GM12878 (cell line): ENCODE measurements at regions not wholly inside any gene's neighbourhood (a gene's known extent, or its start where the extent isn't known, plus 50 kb on each side); places are given as distances from the start of the nearest gene placed in this dataset.

Experiments
- ATAC-seq: fragments of 200-7000 bp; cut with Tn5 transposase; 3 replicates; pipeline ENCODE4 v1.9.1; 2020; ENCODE audit warnings: mild to moderate bottlenecking, moderate library complexity
- BruUV-seq: library from RNA; stranded (reverse); fragments of 400-500 nt; replicated peaks from 2 replicates; lab custom pipeline; 2021; lab: Mats Ljungman, UMichigan
- CTCF ChIA-PET: fragments of 300-600 bp; sonication (Branson Sonifier 250); formaldehyde crosslinking; extraction: SDS; loops from one replicate; lab custom pipeline; 2021; ENCODE audit warnings: inconsistent platforms; lab: Yijun Ruan, JAX
- POLR2A ChIA-PET: fragments of 350-600 bp; formaldehyde crosslinking; extraction: SDS; loops from one replicate; lab custom pipeline; 2021; ENCODE audit warnings: inconsistent platforms; lab: Charles Lee
- RAD21 ChIA-PET: fragments of 300-600 bp; sonication (Branson Sonifier 250); formaldehyde crosslinking; loops from one replicate; lab custom pipeline; 2023; ENCODE audit warnings: antibody characterized with exemption; ENCODE audit not compliant: unreplicated experiment; lab: Charles Lee
- SMC1A ChIA-PET: fragments of 300-600 bp; sonication (Branson Sonifier 250); formaldehyde crosslinking; loops from one replicate; lab custom pipeline; 2023; ENCODE audit not compliant: unreplicated experiment, uncharacterized antibody; lab: Charles Lee
- DNase-seq: peaks from one replicate; pipeline ENCODE4 v3.0.0-alpha.2; 2011; ENCODE audit warnings: low read depth, low spot score
- FAIRE-seq: peaks from 3 replicates; lab custom pipeline; 2011; peaks lifted over from hg19 to GRCh38; lab: Jason Lieb, UNC
- H2AFZ ChIP-seq: 2 replicates; pipeline ENCODE4 v1.6.0; 2011; ENCODE audit warnings: low read depth, low read length, control low read depth; ENCODE audit not compliant: control insufficient read depth
- H3K27ac ChIP-seq: 2 replicates; pipeline ENCODE4 v1.5.1; 2011; ENCODE audit warnings: control low read depth; ENCODE audit not compliant: control insufficient read depth, insufficient read depth
- H3K27me3 ChIP-seq, 2 experiments: replicated peaks in 1 of 2; 2 replicates each; pipeline versions ENCODE4 v1.6.0 to v1.6.1; 2011; ENCODE audit warnings: low read length in 1 of 2; ENCODE audit not compliant: control insufficient read depth in 2 of 2, insufficient read depth in 2 of 2
- H3K36me3 ChIP-seq, 2 experiments: 2 replicates each; pipeline ENCODE4 v1.5.1; 2011; ENCODE audit warnings: low read length in 1 of 2; ENCODE audit not compliant: control insufficient read depth in 2 of 2, insufficient read depth in 2 of 2
- H3K4me1 ChIP-seq: 2 replicates; pipeline ENCODE4 v1.6.1; 2011; ENCODE audit warnings: mild to moderate bottlenecking, low read length, moderate library complexity, mixed read lengths; ENCODE audit not compliant: control insufficient read depth, insufficient read depth
- H3K4me2 ChIP-seq: 2 replicates; pipeline ENCODE4 v1.6.0; 2011; ENCODE audit warnings: control low read depth; ENCODE audit not compliant: control insufficient read depth, insufficient read depth
- H3K4me3 ChIP-seq: fragments of 200-600 bp; sonication (generic); 2 replicates; pipeline ENCODE4 v1.5.1; 2016
- H3K79me2 ChIP-seq: 2 replicates; pipeline ENCODE4 v1.6.0; 2011; ENCODE audit warnings: low read length; ENCODE audit not compliant: control insufficient read depth, insufficient read depth
- H3K9ac ChIP-seq: 2 replicates; pipeline ENCODE4 v1.8.0; 2011; ENCODE audit warnings: low read length, control low read depth, mixed read lengths; ENCODE audit not compliant: control insufficient read depth, insufficient read depth
- H3K9me3 ChIP-seq: replicated peaks from 3 replicates; pipeline ENCODE4 v1.5.1; 2011; ENCODE audit warnings: mild to moderate bottlenecking, low read length; ENCODE audit not compliant: control insufficient read depth, insufficient read depth
- H4K20me1 ChIP-seq: 2 replicates; pipeline ENCODE4 v1.6.0; 2011; ENCODE audit not compliant: control insufficient read depth, insufficient read depth
- ASH2L ChIP-seq: fragments of 300-600, 200-600 bp; sonication (generic); IDR thresholded peaks from 2 replicates; pipeline ENCODE4 v1.6.1; 2017; ENCODE audit warnings: low read depth, mild to moderate bottlenecking, borderline replicate concordance
- EGR1 ChIP-seq, 2 experiments: IDR thresholded peaks; 1 replicate in 1 of 2; 2 replicates in 1 of 2; pipeline ENCODE4 v1.6.1; 2011 to 2012; ENCODE audit warnings: low read depth in 2 of 2, low read length in 2 of 2, borderline replicate concordance in 1 of 2, mild to moderate bottlenecking in 1 of 2, moderate library complexity in 1 of 2
- YBX1 ChIP-seq: fragments of 450-650 bp; IDR thresholded peaks from 2 replicates; pipeline ENCODE4 v1.6.1; 2016; ENCODE audit warnings: antibody characterized with exemption
- ZNF274 ChIP-seq: IDR thresholded peaks from one replicate; pipeline ENCODE4 v1.8.0; 2011; ENCODE audit not compliant: insufficient read length, insufficient read depth
- ZSCAN29 ChIP-seq: fragments of 450-650 bp; IDR thresholded peaks from 2 replicates; pipeline ENCODE4 v1.6.1; 2017; ENCODE audit warnings: mild to moderate bottlenecking, moderate library complexity
- WGBS: methylation state at CpG from one replicate; pipeline ENCODE4 v1.1.6; 2016; ENCODE audit warnings: low lambda C conversion rate; ENCODE audit not compliant: insufficient replicate concordance, insufficient coverage; ENCODE audit errors: missing lambda C conversion rate; 5-methylcytosine and 5-hydroxymethylcytosine counted together
- in situ Hi-C: fragments of 300-500 bp; cut with MboI; formaldehyde crosslinking; loops from 9 replicates; pipeline ENCODE4 v1.14.3; 2018; ENCODE audit warnings: mixed read lengths
- intact Hi-C: fragments of 100-400 bp; cut with micrococcal nuclease; formaldehyde crosslinking; loops from one replicate; pipeline ENCODE4 v1.14.2; 2022; ENCODE audit not compliant: unreplicated experiment
- TF ChIP-seq, protein P1 (sequence below): fragments of 150-350 bp; IDR thresholded peaks from 2 replicates; pipeline ENCODE4 v1.6.1; 2016; ENCODE audit warnings: low read depth, low read length

DNA sequence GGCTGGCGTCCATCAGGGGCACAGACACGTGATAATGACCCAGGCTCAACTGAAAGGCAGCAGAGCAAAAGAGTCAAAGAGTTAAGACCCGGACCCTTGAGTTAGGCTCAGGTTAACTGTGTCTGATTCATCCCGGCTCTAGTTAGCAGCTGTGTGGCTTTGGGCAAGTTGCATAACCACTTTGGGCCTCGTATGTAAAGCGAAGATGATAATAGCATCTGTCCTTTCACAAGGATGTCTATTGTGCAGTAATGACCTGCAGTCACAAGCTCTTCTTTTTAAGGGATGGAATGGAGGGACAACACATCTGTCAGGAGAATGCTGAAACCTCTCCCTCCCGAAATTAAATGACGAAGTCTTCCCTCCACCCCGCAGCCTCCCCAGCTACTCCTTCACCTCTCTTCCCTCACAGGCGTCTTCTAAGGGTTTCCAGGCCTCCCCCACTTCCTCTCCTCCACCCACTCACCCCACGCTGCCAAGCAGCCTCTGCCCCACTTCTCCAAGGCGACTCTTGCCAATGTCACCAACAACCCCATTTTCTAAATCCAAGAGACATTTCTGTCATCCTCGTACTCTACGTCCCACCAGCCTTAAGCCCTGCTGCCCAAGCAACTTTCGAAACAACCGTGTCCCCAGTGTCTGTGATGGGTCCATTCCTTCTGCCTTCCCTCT is 135.1 kb upstream of the ID2 start:
- CTCF ChIA-PET = interaction anchor here (0.6 to 1.6 kb wide), 5 partner anchors 26 to 134 kb away, joined by 3 to 6 read pairs (median 4); no protein-coding TSS in a partner anchor

DNA sequence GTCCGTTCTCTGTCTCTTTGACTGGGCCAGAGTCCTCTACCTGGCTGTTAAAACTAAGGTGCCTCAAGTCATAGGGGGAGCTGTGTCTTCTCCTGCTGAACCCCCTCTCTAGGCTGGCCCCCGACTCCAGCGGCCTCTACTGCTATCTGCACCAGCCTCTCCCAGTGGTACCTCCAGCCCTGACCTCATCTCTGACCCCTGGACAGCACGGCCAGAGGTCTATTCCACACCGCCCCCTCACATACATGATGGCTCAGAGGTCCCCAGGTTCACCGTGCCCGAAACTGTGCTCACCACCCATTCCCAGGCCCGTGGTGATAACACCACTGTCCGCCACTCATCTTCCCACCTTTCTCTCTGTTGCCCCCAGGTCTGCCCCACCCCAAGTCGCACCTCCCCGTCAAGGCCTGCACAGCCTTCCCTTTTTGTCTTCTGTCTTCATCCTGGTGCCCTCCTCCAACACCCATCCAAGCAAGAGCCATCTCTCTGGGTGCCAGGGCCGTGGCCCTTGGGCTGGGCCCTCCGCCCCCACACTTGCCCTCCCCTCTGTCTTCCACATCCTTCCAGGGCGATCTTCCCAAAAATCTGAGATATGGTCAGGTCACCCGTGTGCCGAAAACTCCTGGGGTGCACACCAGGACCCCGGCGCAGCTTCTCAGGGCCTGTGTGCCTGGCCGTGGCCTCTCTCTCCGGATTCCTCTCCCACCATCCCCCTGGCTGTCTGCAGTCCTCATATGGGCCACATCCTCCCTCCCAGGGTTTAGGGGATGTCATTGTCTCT is 134.4 kb upstream of the ID2 start:
- in situ Hi-C loops = no loop called here
- WGBS = 97% methylated on average over 17 of the region's 20 CpGs

More for the DNA sequence above, 135.1 kb upstream of the ID2 start:
- WGBS = 46% methylated on average over 12 of the region's 16 CpGs
- TF ChIP-seq YBX1 (no peak), EGR1 (IDR thresholded peaks at IDR 0.05; ENCODE audit: borderline replicate concordance in 1 of 2, low read depth in 2 of 2, low read length in 2 of 2) (peak in 1 of 2 experiments; percentile 17; a peak in 1 of 3 replicates)
- intact Hi-C loops = loop anchor here (5.0 kb wide), 1 partner anchor 81 kb away; no protein-coding TSS in a partner anchor
- in situ Hi-C loops = no loop called here
- ChIA-PET POLR2A (interaction anchor here (0.6 to 2.2 kb wide), 5 partner anchors 21 to 1124 kb away, joined by 3 to 7 read pairs (median 3); partner anchors contain the start of gene ID2), RAD21 (interaction anchor here (0.8 to 1.7 kb wide), 4 partner anchors 25 to 135 kb away, joined by 3 to 5 read pairs (median 4); partner anchors contain the start of gene ID2), SMC1A (interaction anchor here (0.6 to 1.5 kb wide), 9 partner anchors 27 to 234 kb away, joined by 3 to 11 read pairs (median 4); partner anchors contain the start of gene ID2)
- FAIRE-seq (no peak), ATAC-seq (no peak), DNase-seq (no peak)
- Histone ChIP-seq H3K4me2 (no peak overlapping the region), H4K20me1 (no peaks in the 10 kb centered on the region), H3K79me2 (no peaks in the 10 kb centered on the region), H3K36me3 (no peaks in the 10 kb centered on the region), H3K9ac (no peak overlapping the region), H3K4me1 (peaks cover 47% of the 10 kb centered on the region), H3K4me3 (no peak overlapping the region), H3K9me3 (no peaks in the 10 kb centered on the region), H3K27ac (no peak overlapping the region), H3K27me3 (no peaks in the 10 kb centered on the region), H2AFZ (no peak overlapping the region)
- no TSS peak for BruUV-seq

More for the DNA sequence above, 134.4 kb upstream of the ID2 start:
- SMC1A ChIA-PET = interaction anchor here (1.0 to 6.8 kb wide), 6 partner anchors 25 to 232 kb away, joined by 3 to 67 read pairs (median 4); partner anchors contain the start of gene ID2
- Histone ChIP-seq H3K9me3 (no peaks in the 10 kb centered on the region), H3K27me3 (no peaks in the 10 kb centered on the region), H3K27ac (no peak overlapping the region), H3K79me2 (no peaks in the 10 kb centered on the region), H4K20me1 (no peaks in the 10 kb centered on the region), H3K9ac (no peak overlapping the region), H2AFZ (no peak overlapping the region), H3K4me2 (no peak overlapping the region), H3K4me1 (peaks cover 50% of the 10 kb centered on the region), H3K4me3 (no peak overlapping the region), H3K36me3 (no peaks in the 10 kb centered on the region)
- no TSS peak for BruUV-seq
- FAIRE-seq (no peak), ATAC-seq (no peak), DNase-seq (no peak)
- POLR2A ChIA-PET = interaction anchor here (1.3 to 2.2 kb wide), 3 partner anchors 8 to 135 kb away, joined by 4 to 7 read pairs (median 7); partner anchors contain the start of gene ID2
- no peak for TF ChIP-seq ZNF274
- TF ChIP-seq, protein P1, sequence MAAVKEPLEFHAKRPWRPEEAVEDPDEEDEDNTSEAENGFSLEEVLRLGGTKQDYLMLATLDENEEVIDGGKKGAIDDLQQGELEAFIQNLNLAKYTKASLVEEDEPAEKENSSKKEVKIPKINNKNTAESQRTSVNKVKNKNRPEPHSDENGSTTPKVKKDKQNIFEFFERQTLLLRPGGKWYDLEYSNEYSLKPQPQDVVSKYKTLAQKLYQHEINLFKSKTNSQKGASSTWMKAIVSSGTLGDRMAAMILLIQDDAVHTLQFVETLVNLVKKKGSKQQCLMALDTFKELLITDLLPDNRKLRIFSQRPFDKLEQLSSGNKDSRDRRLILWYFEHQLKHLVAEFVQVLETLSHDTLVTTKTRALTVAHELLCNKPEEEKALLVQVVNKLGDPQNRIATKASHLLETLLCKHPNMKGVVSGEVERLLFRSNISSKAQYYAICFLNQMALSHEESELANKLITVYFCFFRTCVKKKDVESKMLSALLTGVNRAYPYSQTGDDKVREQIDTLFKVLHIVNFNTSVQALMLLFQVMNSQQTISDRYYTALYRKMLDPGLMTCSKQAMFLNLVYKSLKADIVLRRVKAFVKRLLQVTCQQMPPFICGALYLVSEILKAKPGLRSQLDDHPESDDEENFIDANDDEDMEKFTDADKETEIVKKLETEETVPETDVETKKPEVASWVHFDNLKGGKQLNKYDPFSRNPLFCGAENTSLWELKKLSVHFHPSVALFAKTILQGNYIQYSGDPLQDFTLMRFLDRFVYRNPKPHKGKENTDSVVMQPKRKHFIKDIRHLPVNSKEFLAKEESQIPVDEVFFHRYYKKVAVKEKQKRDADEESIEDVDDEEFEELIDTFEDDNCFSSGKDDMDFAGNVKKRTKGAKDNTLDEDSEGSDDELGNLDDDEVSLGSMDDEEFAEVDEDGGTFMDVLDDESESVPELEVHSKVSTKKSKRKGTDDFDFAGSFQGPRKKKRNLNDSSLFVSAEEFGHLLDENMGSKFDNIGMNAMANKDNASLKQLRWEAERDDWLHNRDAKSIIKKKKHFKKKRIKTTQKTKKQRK = no peak
- no peak for TF ChIP-seq ZSCAN29
- TF ChIP-seq ASH2L = no peak
- intact Hi-C loops = loop anchor here (5.0 kb wide), 1 partner anchor 80 kb away; no protein-coding TSS in a partner anchor
- CTCF ChIA-PET = interaction anchor here (0.9 to 1.6 kb wide), 2 partner anchors 70 to 133 kb away, joined by 3 to 6 read pairs; no protein-coding TSS in a partner anchor
- RAD21 ChIA-PET = interaction anchor here (1.3 to 1.7 kb wide), 3 partner anchors 28 to 135 kb away, joined by 4 to 5 read pairs (median 4); partner anchors contain the start of gene ID2
